Spleen (tissue), 7 donors: ENCODE measurements at regions not wholly inside any gene's neighbourhood (a gene's known extent, or its start where the extent isn't known, plus 50 kb on each side); places are given as distances from the start of the nearest gene placed in this dataset.

ENCODE experiments used
- POLR2A ChIP-seq, 3 donors: fragments of 450-650 bp; IDR thresholded peaks; one replicate each; pipeline ENCODE4 v1.5.1; 2017; ENCODE audit warnings: antibody characterized with exemption in 3 of 3, mild to moderate bottlenecking in 1 of 3
- POLR2AphosphoS5 ChIP-seq, 3 donors: sonication (generic); formaldehyde crosslinking; IDR thresholded peaks; one replicate each; pipeline ENCODE4 v1.5.1; 2017; ENCODE audit warnings: antibody characterized with exemption in 3 of 3
- TF ChIP-seq, protein P1 (sequence below), 11 experiments: fragments of 200-600 bp in 7 of 11; fragments of 450-650 bp in 4 of 11; sonication (generic) in 4 of 11; IDR thresholded peaks in 8 of 11; conservative IDR thresholded peaks in 3 of 11; 1 replicate in 7 of 11; 2 replicates in 4 of 11; pipeline versions ENCODE4 v1.4.0 to v1.8.0; 2016 to 2021; ENCODE audit warnings: antibody characterized with exemption in 11 of 11, inconsistent platforms in 4 of 11, mild to moderate bottlenecking in 1 of 11
- donor health status: DM: no; HTN: no; CAD: no; lungs with moderate emphysema.
- donor health status: DM: no; HTN: no; CAD: no.
- donor health status: DM: no; HTN: no; CAD: no.

DNA sequence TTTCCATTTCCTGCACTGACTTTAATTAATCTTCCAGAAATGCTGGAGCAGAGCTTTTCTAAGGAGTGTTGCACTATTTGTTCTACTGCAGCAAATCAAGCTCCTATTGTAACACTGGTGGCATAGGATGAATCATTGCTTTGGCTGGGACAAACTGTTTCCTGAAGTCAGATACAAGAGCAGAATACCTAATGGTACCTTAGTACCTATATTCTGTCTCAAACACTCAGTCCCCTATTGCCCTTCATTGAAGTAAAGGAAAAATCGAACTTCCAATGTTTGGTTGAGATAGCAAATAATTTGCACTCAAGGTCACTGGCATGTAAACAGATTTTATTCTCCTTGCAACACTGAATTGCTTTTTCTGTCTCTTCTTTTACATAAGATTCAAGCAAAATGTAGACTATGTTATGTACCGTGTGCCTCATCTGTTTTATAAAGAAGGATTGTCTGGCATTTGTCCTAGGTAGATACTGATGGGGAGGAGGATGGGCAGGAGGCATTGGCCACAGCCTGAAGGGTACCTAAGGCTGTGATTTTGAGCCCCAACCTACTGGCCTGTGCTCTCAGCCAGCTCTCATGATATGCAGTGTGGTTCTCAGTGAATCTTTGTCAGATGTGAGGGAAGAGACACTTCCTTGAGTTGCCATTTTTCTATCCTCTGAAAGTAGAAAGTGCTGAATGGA, 141.6 kb downstream of the AASDH start:
- TF ChIP-seq POLR2A (IDR thresholded peaks at IDR 0.05) (no peak), POLR2AphosphoS5 (IDR thresholded peaks at IDR 0.05) (no peak)
- TF ChIP-seq, protein P1, sequence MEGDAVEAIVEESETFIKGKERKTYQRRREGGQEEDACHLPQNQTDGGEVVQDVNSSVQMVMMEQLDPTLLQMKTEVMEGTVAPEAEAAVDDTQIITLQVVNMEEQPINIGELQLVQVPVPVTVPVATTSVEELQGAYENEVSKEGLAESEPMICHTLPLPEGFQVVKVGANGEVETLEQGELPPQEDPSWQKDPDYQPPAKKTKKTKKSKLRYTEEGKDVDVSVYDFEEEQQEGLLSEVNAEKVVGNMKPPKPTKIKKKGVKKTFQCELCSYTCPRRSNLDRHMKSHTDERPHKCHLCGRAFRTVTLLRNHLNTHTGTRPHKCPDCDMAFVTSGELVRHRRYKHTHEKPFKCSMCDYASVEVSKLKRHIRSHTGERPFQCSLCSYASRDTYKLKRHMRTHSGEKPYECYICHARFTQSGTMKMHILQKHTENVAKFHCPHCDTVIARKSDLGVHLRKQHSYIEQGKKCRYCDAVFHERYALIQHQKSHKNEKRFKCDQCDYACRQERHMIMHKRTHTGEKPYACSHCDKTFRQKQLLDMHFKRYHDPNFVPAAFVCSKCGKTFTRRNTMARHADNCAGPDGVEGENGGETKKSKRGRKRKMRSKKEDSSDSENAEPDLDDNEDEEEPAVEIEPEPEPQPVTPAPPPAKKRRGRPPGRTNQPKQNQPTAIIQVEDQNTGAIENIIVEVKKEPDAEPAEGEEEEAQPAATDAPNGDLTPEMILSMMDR (IDR thresholded peaks at IDR 0.05 in 8 of 11, conservative IDR thresholded peaks at IDR 0.05 in 3 of 11): no peak
